ENCODE measurements at regions not wholly inside any gene's neighbourhood (a gene's known extent, or its start where the extent isn't known, plus 50 kb on each side); places are given as distances from the start of the nearest gene placed in this dataset.

- TF ChIP-seq CTCF (IDR thresholded peaks at IDR 0.05; ENCODE audit: insufficient read depth, low read length, poor library complexity, severe bottlenecking) (no peak), EZH2phosphoT487 (conservative IDR thresholded peaks at IDR 0.05; ENCODE audit: low read length) (no peak)
These were observed 97.6 kb downstream of the TENT4A start for GRCh38 chr5:6810641-6811405.

All from SU-DHL-6 (cell line).